Neural cell (in vitro differentiated cells): ENCODE measurements at regions not wholly inside any gene's neighbourhood (a gene's known extent, or its start where the extent isn't known, plus 50 kb on each side); places are given as distances from the start of the nearest gene placed in this dataset.

Experiments
- CTCF ChIP-seq: fragments of 450-650 bp; IDR thresholded peaks from 2 replicates; pipeline ENCODE4 v1.5.1; 2014; ENCODE audit warnings: antibody characterized with exemption, mild to moderate bottlenecking, moderate library complexity; ENCODE audit not compliant: poor library complexity, severe bottlenecking
- EP300 ChIP-seq: fragments of 450-650 bp; conservative IDR thresholded peaks from 2 replicates; pipeline ENCODE4 v1.6.1; 2014; ENCODE audit warnings: antibody characterized with exemption, mild to moderate bottlenecking, moderate library complexity; ENCODE audit not compliant: poor library complexity, severe bottlenecking
- POLR2AphosphoS5 ChIP-seq: IDR thresholded peaks from 2 replicates; pipeline ENCODE4 v1.6.1; 2012
- RAD21 ChIP-seq: fragments of 450-650 bp; conservative IDR thresholded peaks from 2 replicates; pipeline ENCODE4 v1.6.1; 2014; ENCODE audit warnings: antibody characterized with exemption, mild to moderate bottlenecking, moderate library complexity
- TAF1 ChIP-seq: IDR thresholded peaks from 2 replicates; pipeline ENCODE4 v1.6.1; 2012; ENCODE audit warnings: low read depth

GRCh38 chr16:9232102-9232770 is 140.8 kb downstream of the HAPSTR1 start:
- TF ChIP-seq POLR2AphosphoS5 = no peak
- TF ChIP-seq CTCF = no peak
- no peak for TF ChIP-seq TAF1
- no peak for TF ChIP-seq EP300
- TF ChIP-seq RAD21 = no peak
